DMS53 treated with DMSO at 0.1 percent for 48 hours (cell line): ENCODE measurements at regions not wholly inside any gene's neighbourhood (a gene's known extent, or its start where the extent isn't known, plus 50 kb on each side); places are given as distances from the start of the nearest gene placed in this dataset.
"Not testable (repeated sequence)": the region's sequence is repeated elsewhere in the genome, so short reads cannot be mapped to it uniquely, and the experiment has no call there.

Experiments used
- DNase-seq: peaks from one replicate; lab custom pipeline; 2025; ENCODE audit not compliant: unreplicated experiment; lab: John Stamatoyannopoulos, UW

DNA sequence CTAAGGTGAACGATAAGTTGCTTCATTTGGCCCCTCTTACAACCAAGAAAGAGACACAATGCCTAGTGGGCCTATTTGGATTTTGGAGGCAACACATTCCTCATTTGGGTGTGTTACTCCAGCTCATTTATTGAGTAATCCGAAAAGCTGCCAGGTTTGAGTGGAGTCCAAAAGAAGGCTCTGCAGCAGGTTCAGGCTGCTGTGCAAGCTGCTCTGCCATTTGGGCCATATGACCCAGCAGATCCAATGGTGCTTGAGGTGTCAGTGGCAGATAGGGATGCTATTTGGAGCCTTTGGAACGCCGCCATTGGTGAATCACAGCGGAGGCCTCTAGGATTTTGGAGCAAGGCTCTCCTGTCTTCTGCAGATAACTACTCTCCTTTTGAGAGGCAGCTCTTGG, 176.4 kb downstream of the AKR1D1 start:
- not testable (repeated sequence) for DNase-seq

DNA sequence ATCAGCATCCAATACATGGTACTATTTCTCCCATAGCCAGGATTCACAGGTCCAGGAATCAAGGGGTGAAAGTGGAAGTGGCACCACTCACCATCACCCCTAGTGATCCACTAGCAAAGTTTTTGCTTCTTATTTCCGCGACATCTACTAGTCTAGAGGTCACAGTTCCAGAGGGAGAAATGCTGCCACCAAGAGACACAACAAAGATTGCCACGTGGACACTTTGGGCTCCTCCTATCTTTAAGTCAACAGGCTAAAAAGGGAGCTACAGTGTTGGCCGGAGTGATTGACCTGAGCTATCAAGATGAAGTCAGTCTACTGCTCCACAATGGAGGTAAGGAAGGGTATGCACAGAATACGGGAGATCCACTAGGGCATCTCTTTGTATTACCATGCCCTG, 178.2 kb downstream of the AKR1D1 start:
- no peak for DNase-seq

DNA sequence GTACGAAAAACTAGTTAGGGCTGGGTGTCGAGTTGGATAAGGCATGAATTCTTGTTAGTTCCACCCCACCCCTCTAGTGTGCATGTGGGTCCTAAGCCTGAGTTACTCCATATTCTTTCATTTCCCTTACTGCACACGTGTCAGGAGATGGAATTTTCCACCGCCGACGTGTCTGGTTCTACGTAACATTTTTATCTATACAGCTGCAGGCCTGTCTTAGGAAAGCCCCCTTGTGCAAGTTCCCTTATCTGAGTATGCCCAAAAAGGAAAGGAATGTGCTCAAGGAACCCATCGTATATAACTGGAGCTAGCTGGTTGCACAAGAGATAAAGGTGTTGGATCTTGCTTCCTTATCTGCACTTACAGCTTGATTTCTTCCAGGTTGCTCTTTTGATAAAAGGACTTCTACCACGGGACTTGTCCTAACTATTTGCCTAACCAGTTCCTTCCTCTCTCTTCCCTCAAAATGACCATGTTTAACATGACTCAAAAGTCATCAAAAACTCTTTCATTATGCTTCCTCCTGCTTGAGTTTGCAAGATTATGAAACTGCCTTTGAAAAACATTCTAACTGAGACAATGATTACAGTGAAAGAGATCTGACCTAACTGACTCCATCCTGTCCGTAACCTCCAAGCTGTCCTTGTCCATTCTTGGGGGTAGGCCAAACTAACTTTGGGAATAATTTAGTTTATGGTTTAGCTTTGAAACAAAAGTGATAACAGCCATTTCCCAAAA, 181.4 kb downstream of the AKR1D1 start:
- no peak for DNase-seq

DNA sequence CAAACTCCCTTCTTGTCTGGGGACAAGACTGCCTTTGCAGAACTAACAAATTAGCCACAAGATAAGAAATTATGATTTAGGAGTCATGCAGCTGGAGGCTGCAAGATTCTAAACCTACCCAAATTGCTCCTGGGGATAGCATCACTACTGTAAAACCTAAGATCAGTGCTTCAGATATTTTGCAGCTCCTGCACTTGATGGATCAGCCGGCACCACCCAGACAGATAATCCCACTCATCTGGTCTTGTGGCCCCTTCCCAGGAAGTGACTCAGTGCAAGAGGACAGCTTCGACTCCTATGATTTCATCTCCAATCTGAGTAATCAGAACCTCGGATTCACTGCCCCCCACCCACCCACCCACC, 181.9 kb downstream of the AKR1D1 start:
- no peak for DNase-seq

DNA sequence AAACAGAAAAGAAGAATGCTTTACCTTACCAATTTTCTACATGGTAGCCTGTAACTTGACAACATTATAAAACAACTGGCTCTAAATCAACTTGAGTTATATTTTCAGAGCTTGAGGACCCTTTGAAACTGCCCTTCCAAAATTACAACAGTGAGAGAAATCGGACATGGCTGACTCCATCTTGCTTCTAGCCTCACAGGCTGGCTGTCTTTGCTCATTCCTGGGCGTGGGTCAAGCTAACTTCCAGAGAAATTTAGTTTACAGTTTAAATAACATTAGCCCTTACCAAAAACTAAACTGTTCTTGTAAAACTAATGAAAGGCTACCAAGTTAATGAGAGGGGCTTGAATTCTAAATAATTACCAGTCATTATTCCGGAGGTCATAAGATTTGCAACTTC, 183.4 kb downstream of the AKR1D1 start:
- DNase-seq, result no peak

DNA sequence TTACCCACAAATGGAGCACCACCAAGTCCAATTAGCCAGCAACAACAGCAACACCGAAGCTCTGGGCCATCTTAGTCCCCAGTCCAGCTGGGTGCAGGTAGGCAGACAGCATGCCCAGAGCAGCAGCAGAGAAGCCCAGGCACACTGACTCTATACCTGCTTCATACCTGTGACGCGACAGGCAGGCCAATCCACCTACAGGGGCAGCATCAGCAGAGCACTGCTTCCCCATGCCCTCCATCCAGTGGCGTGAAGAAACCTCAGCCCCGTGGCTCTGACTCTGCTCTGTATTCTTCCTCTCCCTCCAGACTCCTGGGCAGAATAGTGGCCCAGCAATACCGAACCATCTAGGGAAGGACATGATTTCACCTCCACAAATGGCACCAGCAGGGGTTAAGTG, 191.7 kb downstream of the AKR1D1 start:
- DNase-seq, result no peak

DNA sequence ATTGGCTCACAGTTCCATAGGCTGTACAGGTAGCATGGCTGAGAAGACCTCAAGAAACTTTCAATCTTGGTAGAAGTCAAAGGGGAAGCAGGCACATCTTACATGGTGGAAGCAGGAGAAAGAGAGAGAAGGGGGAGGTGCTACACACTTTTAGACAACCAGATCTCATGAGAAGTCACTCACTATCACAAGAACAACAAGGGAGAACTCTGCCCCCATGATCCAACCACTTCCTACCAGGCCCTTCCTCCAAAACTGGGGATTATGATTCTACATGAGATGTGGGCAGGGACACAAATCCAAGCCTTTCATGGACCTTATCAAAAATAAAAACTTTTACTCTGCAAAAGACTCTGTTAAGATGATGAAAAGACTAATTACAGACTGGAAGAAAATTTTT, 183.2 kb upstream of the TRIM24 start:
- no peak for DNase-seq

DNA sequence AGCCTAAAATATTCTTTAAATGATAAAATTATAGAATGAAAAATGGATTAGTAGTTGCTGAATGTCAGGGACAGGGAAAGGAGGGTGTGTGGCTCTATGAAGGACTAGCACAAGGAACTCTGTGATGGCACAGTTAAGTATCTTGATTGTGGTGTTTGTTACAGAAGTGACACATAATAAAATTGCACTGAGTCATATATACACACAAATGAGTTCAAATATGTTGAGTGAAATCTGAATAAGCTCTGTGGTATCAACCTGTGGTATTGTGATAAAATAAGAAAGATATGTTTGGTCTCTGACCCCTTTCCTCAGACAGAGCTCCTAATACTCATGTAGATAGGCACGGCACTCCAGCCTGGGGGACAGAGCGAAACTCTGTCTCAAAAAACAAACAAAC, 181.5 kb upstream of the TRIM24 start:
- no peak for DNase-seq

DNA sequence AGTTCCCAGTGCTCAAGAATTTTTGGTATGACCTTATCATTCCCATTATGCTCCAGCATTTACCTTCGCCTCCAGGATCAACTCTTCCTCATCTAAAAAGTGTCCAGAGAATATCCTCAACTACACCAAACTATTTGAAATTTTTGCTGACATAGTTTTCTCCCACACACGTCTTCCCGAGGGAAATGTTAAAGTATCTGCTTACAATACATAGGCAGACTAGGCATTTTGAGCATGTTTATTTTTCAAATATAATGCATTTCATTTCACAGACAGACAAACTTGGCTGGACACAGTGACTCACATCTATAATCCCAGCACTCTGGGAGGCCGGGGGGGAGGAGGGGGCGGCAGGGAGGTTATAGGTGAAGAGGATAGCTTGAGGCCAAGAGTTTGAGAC, 177.1 kb upstream of the TRIM24 start:
- DNase-seq, result no peak

DNA sequence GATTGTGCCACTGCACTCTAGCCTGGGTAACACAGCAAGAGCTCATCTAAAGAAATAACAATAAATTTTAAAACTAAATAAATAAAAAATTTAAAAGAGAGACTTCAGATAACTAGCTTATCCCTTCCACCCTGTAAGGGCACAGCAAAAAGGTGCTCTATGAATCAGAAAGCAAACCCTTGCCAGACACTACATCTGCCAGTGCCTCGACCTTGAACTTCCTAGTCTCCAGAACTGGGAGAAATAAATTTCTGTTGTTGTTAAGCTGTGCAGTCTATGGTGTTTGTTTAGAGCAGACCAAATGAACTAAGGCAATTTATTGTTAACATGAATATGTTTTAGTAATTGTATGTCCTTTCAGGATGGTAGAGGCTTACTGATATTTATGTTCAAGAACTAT, 174.9 kb upstream of the TRIM24 start:
- DNase-seq, result no peak

DNA sequence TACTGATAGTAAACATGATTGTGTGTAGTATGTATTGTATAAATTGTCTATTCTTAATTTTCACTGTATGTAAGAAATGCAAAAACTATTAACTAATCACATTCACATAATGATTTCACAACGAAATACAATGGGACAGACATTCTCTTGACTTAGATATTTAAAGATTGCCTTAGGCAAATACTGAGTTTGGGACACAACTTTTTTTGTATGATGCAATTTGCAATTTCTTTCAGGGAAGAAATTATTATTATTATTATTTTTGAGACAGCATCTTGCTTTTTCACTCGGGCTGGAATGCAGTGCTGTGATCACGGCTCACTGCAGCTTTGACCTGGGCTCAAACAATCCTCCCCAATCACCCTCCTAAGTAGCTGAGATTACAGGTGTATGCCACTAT, 173.2 kb upstream of the TRIM24 start:
- no peak for DNase-seq

DNA sequence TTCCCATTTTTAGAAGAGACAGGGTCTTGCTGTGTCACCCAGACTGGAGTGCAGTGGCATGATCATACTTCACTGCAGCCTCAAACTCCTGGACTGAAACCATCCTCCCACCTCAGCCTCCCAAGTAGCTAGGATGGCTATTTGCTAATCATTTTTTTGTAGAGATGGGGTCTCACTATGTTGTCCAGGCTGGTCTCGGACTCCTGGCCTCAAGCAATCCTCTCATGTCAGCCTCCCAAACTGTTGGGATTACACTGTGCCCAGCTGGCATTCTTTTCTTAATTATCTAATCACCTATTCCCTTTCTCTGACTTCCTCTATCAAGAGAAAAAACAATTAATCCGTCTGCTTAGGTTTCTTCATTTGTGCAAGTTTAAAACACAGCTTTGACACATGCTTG, 172.5 kb upstream of the TRIM24 start:
- no peak for DNase-seq

DNA sequence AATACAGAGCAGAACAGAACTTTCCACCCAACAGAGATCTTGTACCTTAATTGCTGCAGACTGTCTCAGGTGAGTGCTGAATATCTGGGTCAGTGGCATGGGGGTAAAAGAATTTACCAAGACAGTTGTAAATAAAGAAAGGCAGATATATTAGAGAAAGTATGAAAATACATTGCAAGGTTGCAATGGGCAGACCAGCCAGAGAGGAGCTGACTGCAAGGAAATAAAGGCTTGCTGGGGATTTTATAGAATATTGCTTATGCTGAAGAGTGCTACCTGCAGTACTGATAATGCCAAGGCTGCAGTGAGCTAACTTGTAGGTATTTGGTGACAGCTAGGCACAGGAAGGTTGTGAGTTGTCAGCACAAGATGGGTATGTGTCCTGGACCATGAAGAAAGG, 171.0 kb upstream of the TRIM24 start:
- no peak for DNase-seq

DNA sequence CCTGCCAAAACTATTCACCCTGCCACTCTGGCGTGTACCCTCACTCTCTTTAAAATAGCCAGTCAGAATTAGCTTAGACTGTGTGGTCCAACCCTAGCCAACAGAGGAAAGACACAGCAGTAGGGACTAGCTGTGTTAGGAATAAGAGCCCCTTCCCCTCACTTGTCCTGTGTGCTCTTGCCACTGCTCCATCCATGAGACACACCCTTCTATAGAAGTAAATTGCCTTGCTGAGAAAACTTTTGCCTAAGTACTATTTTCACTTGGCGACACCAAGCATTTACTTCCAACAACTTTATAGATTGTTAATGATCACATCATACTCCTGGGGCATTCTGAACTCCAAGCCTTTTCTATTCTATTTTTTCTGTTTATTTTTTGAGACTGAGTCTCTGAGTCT, 170.2 kb upstream of the TRIM24 start:
- no peak for DNase-seq

DNA sequence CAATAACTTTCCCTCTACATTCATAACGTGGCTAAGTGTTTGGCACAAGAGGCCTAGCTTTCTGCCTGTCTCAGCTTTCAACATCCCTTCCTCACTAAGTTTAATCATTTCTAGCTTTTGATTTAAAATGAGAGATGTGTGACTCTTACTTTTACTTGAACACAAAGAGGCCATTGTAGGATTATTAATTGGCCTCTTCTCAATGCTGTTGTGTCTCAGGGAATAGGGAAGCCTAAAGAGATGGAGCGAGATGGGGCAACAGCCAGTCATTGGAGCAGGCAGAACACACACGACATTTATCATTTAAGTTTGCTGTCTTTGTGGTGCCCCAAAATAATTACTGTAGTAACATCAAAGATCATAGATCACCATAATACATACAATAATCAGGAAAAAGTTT, 167.1 kb upstream of the TRIM24 start:
- DNase-seq, result no peak

DNA sequence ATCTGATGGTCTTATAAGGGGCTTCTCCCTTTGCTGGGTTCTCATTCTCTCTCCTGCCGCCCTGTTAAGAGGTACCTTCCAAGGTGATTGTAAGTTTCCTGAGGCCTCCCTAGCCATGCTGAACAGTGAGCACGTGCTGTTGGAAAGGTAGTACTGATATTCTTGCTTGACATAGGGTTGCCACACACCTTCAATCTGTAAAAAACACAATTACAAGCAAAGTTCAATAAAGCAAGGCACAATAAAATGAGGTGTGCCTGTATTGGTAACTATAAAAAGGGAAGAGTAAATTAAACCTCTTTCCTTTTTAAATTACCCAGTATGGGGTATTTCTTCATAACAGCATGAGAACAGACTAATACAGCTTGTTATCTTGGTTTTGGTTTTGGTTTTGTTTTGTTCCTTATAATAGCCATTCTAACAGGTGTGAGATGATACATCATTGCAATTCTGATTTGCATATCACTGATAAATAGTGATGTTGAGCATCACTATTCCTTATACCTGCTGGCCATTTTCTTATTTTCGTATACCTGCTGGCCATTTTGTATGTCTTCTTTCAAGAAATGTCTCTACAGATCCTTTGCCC, 164.9 kb upstream of the TRIM24 start:
- no peak for DNase-seq

DNA sequence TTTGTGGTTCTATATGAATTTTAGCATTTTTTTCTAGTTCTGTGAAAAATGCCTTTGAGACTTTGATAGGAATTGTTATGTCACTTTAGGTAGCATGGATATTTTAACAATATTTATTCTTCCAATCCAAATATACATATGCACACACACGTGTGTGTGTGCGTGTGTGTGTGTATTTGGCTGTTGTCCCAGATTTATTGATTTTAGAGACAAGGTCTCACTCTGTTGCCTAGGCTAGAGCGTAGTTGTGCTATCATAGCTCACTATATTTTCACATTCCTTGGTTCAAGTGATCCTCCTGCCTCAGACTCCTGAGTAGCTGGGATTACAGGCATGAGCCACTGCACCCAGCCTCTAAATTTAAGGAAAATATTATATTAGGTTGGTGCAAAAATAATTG, 162.5 kb upstream of the TRIM24 start:
- DNase-seq, result no peak

DNA sequence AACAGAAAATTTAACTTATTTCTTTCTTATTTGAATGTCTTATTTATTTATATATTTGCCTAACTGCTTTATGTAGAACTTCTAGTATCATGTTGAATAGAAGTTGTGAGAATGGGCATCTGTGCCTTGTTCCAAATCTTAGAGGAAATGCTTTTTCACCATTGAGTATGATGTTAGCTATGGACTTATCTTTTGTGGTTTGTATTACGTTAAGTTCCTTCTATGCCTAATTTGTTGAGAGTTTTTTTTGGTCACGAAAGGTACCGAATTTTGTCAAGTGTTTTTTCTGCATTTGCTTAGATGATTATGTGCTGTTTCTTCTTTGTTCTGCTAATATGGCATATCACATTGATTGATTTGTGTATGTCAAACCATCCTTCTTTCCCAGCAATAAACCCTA, 161.0 kb upstream of the TRIM24 start:
- no peak for DNase-seq

DNA sequence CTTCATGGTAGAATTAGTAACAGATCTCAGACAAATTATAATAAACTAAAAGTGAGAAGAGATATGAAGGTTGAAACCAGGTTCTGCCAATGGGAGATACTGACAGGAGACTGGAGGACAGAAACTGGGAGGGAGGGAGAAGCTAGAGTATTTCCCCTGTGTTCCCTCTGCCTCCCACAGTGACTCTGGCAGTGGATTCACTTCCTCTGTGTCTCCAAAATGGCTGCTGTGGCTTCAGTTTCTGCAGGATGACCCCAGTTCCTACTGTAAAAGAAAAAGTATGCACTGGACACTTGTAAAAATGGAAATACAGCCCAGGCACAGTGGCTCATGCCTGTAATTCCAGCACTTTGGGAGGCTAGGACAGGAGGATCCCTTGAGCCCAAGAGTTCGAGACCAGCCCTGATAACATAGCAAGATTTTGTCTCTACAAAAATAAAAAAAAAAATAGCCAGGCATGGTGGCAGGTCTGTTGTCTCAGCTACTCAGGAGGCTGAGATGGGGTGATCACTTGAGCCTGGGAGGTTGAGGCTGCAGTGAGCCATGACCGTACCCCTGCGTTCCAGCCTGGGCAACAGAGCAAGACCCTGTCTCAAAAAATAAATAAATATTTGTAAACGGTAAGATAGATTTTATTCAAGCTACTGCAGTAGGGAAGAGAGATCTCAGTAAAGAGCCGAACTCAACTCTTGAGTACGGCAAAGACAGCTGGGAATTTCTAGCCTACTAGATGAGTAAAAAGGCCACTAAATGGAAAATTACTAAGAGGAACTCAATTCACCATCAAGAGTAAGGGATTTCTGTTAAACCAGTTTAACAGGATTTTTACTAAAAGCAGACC, 156.6 kb upstream of the TRIM24 start:
- DNase-seq, result no peak

DNA sequence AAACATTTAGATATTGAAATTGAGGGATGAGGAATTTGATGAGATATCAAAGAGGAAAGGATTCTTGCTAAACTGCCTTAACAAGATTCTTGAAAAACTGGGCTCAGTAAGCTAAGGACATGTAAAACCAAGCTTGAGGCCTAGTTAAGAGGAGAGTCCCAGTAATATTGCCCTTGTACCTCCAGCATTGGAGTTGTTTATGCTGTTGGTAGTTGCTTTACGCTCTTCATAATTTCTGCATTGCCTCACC, 156.1 kb upstream of the TRIM24 start:
- peak; percentile 58 for DNase-seq

DNA sequence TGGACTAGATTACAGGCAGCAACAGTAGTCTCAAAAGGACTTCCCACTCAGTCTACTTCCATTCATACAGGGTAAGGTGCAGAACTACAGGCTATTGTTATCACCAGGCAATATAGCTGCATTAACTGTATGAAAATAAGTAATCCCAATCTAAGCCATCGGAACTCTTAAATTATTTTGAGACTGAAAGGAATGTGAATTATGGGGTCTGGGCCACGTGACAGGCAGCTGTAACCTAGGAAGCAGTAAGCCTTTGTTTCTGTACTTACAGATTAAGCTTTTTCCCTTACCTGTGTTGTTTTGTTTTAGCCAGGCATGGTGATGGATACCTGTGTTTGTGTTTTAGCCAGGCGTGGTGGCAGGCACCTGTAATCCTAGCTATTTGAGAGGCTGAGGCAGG, 152.4 kb upstream of the TRIM24 start:
- no peak for DNase-seq

DNA sequence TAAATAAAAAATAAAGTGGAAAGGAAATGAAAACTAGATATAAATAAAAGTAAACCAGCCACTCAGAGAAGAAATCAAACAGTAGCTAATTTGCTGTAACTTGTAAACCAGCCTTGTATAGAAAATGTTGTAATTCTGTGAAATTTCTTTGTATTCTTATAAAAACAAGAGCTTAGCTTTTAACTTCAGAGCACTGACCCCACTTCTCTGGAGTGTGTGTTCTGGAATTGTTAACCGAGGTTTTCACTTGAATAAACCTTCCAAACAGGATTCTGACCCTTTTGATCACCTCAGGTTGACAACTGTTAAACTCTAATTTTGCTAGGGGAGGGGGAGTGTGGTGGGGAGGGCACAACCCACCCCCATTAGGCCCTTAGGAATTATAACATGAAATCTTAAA, 151.9 kb upstream of the TRIM24 start:
- DNase-seq, result no peak

DNA sequence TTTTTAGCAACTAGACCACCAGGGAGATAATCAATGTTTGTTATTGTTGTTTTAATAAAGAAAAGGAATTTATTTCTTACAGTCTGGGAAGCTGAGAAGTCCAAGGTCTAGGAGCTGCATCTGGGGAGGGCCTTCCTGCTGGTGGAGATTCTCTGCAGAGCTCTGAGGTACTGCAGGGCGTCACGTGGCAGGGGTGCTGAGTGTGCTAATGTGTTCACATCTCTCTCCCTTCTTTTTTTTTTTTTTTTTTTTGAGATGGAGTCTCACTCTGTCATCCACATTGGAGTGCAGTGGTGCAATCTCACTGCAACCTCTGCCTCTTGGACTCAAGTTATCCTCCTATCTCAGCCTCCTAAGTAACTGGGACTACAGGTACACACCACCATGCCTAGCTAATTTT, 150.9 kb upstream of the TRIM24 start:
- DNase-seq, result no peak
